OCI-LY1 (cell line): ENCODE measurements at regions not wholly inside any gene's neighbourhood (a gene's known extent, or its start where the extent isn't known, plus 50 kb on each side); places are given as distances from the start of the nearest gene placed in this dataset.

ENCODE experiments used
- H2AFZ ChIP-seq: fragments of 200-600 bp; sonication (generic), shearing (Covaris generic); 2 replicates; pipeline ENCODE4 v1.6.0; 2014; ENCODE audit warnings: antibody characterized with exemption, mild to moderate bottlenecking, low read length
- H3F3A ChIP-seq: fragments of 200-600 bp; sonication (generic), shearing (Covaris generic); 2 replicates; pipeline ENCODE4 v1.6.0; 2014; ENCODE audit warnings: mild to moderate bottlenecking, antibody characterized with exemption, low read length, moderate library complexity; ENCODE audit not compliant: insufficient read depth
- H3K27ac ChIP-seq: fragments of 200-600 bp; sonication (generic); 2 replicates; pipeline ENCODE4 v1.5.1; 2014; ENCODE audit warnings: low read length, mixed run types, mild to moderate bottlenecking, low read depth; ENCODE audit not compliant: poor library complexity, severe bottlenecking
- H3K27me3 ChIP-seq: fragments of 200-600 bp; sonication (generic); 2 replicates; pipeline ENCODE4 v1.6.0; 2014; ENCODE audit warnings: antibody characterized with exemption, mild to moderate bottlenecking, low read length, moderate library complexity; ENCODE audit not compliant: insufficient read depth
- H3K36me3 ChIP-seq: fragments of 200-600 bp; sonication (generic); 2 replicates; pipeline ENCODE4 v1.6.1; 2014; ENCODE audit warnings: mild to moderate bottlenecking, antibody characterized with exemption, low read length, moderate library complexity, mixed read lengths; ENCODE audit not compliant: insufficient read depth
- H3K4me1 ChIP-seq: fragments of 200-600 bp; sonication (generic); 2 replicates; pipeline ENCODE4 v1.5.1; 2014; ENCODE audit warnings: mild to moderate bottlenecking, low read length, moderate library complexity; ENCODE audit not compliant: insufficient read depth, severe bottlenecking
- H3K4me2 ChIP-seq: fragments of 200-600 bp; sonication (generic), shearing (Covaris generic); 2 replicates; pipeline ENCODE4 v1.6.1; 2014; ENCODE audit warnings: low read length
- H3K4me3 ChIP-seq: fragments of 200-600 bp; sonication (generic); 2 replicates; pipeline ENCODE4 v1.5.1; 2014; ENCODE audit warnings: low read length, low read depth, mild to moderate bottlenecking, mixed read lengths; ENCODE audit not compliant: poor library complexity, severe bottlenecking
- H3K79me2 ChIP-seq: fragments of 200-600 bp; shearing (Covaris generic); 2 replicates; pipeline ENCODE4 v1.6.1; 2016; ENCODE audit warnings: mixed run types, low read length, mixed read lengths; ENCODE audit not compliant: insufficient read depth
- H3K9ac ChIP-seq: fragments of 200-600 bp; sonication (generic), shearing (Covaris generic); 2 replicates; pipeline ENCODE4 v1.6.1; 2014; ENCODE audit warnings: mild to moderate bottlenecking, low read length, mixed read lengths
- H3K9me2 ChIP-seq: fragments of 200-600 bp; sonication (generic), shearing (Covaris generic); 2 replicates; pipeline ENCODE4 v1.6.1; 2014; ENCODE audit warnings: low read depth, mild to moderate bottlenecking, low read length, mixed read lengths
- H3K9me3 ChIP-seq: fragments of 200-600 bp; shearing (Covaris generic); 2 replicates; pipeline ENCODE4 v1.6.1; 2014; ENCODE audit warnings: low read length, mixed read lengths
- H4K20me1 ChIP-seq: fragments of 200-600 bp; sonication (generic), shearing (Covaris generic); 2 replicates; pipeline ENCODE4 v1.6.0; 2016; ENCODE audit warnings: mild to moderate bottlenecking, low read length; ENCODE audit not compliant: insufficient read depth
- CTCF ChIP-seq: fragments of 200-600 bp; sonication (generic), shearing (Covaris generic); IDR thresholded peaks from 2 replicates; pipeline ENCODE4 v1.5.1; 2017; ENCODE audit warnings: mild to moderate bottlenecking, antibody characterized with exemption, low read length, moderate library complexity, mixed read lengths
- EZH2 ChIP-seq: fragments of 200-600 bp; sonication (generic), shearing (Covaris generic); IDR thresholded peaks from 2 replicates; pipeline ENCODE4 v1.8.0; 2017; ENCODE audit warnings: borderline replicate concordance, mixed run types, mild to moderate bottlenecking, antibody characterized with exemption, low read length, moderate library complexity, mixed read lengths

GRCh38 chr9:12415361-12415760 is 277.8 kb upstream of the TYRP1 start:
- Histone ChIP-seq H3K9ac (no peak overlapping the region), H3F3A (no peaks in the 10 kb centered on the region), H3K36me3 (no peaks in the 10 kb centered on the region), H3K79me2 (no peaks in the 10 kb centered on the region), H2AFZ (no peak overlapping the region), H3K27ac (no peak overlapping the region), H3K4me1 (no peaks in the 10 kb centered on the region), H3K4me3 (no peak overlapping the region), H4K20me1 (no peaks in the 10 kb centered on the region), H3K9me2 (no peaks in the 10 kb centered on the region), H3K27me3 (no peaks in the 10 kb centered on the region), H3K9me3 (no peaks in the 10 kb centered on the region), H3K4me2 (no peak overlapping the region)
- no peak for TF ChIP-seq EZH2
- TF ChIP-seq CTCF, result no peak

- Histone ChIP-seq H3K4me2 (no peak overlapping the region), H2AFZ (no peak overlapping the region), H3K4me1 (no peaks in the 10 kb centered on the region), H3F3A (no peaks in the 10 kb centered on the region), H3K79me2 (no peaks in the 10 kb centered on the region), H3K4me3 (no peak overlapping the region), H3K36me3 (no peaks in the 10 kb centered on the region), H4K20me1 (no peaks in the 10 kb centered on the region), H3K9me3 (no peaks in the 10 kb centered on the region), H3K27me3 (no peaks in the 10 kb centered on the region), H3K9ac (no peak overlapping the region), H3K27ac (no peak overlapping the region), H3K9me2 (no peaks in the 10 kb centered on the region)
- no peak for TF ChIP-seq EZH2
- TF ChIP-seq CTCF, result no peak
These were observed 276.5 kb upstream of the TYRP1 start for GRCh38 chr9:12416716-12417115.

- Histone ChIP-seq H3K27me3 (no peaks in the 10 kb centered on the region), H3K9me3 (no peaks in the 10 kb centered on the region), H3K4me3 (no peak overlapping the region), H3K36me3 (no peaks in the 10 kb centered on the region), H4K20me1 (no peaks in the 10 kb centered on the region), H3K79me2 (no peaks in the 10 kb centered on the region), H3K27ac (no peak overlapping the region), H3K9me2 (no peaks in the 10 kb centered on the region), H3K9ac (no peak overlapping the region), H2AFZ (no peak overlapping the region), H3K4me2 (no peak overlapping the region), H3F3A (no peaks in the 10 kb centered on the region), H3K4me1 (no peaks in the 10 kb centered on the region)
- TF ChIP-seq CTCF (no peak), EZH2 (no peak)
These were observed 268.9 kb upstream of the TYRP1 start for GRCh38 chr9:12424243-12424642.
